Pancreas (tissue), 10 donors: ENCODE measurements at regions not wholly inside any gene's neighbourhood (a gene's known extent, or its start where the extent isn't known, plus 50 kb on each side); places are given as distances from the start of the nearest gene placed in this dataset.
A peak's percentile ranks its signal among the peaks of the same experiment; 100 is the strongest.

Source experiments
- ATAC-seq, 4 donors: fragments of 200-7000 bp; cut with Tn5 transposase; one replicate each; pipeline versions ENCODE4 v1.8.0 to v1.9.1; 2020; ENCODE audit warnings: mild to moderate bottlenecking in 4 of 4, moderate library complexity in 4 of 4
- DNase-seq, 6 donors: peaks; one replicate each; pipeline ENCODE4 v3.0.0-alpha.2; 2020
- FAIRE-seq: peaks from 2 replicates; lab custom pipeline; 2012; peaks lifted over from hg19 to GRCh38; lab: Jason Lieb, UNC
- H3K27ac ChIP-seq, 4 donors: fragments of 200-600 bp; sonication (generic); 1 replicate in 3 of 4; 2 replicates in 1 of 4; pipeline versions ENCODE4 v1.5.0 to v1.8.0; 2020
- H3K27me3 ChIP-seq, 4 donors: fragments of 200-600 bp; one replicate each; pipeline ENCODE4 v1.8.0; 2021
- H3K36me3 ChIP-seq, 3 donors: fragments of 200-600 bp; sonication (generic) in 1 of 3; one replicate each; pipeline versions ENCODE4 v1.5.0 to v1.8.0; 2020 to 2021
- H3K4me1 ChIP-seq, 3 donors: fragments of 200-600 bp; one replicate each; pipeline ENCODE4 v1.8.0; 2021
- H3K4me3 ChIP-seq, 4 donors: fragments of 200-600 bp; sonication (generic) in 2 of 4; one replicate each; pipeline versions ENCODE4 v1.5.0 to v1.8.0; 2020 to 2021
- H3K9me3 ChIP-seq, 4 donors: fragments of 200-600 bp; one replicate each; pipeline ENCODE4 v1.8.0; 2021
- WGBS, 2 donors: extraction: QIAGEN DNeasy Blood & Tissue Kit; methylation state at CpG; one replicate each; pipeline ENCODE4 v1.1.7; 2013; 5-methylcytosine and 5-hydroxymethylcytosine counted together
- intact Hi-C, 3 donors: fragments of 100-400 bp; cut with DNase I; formaldehyde crosslinking; loops; one replicate each; pipeline versions ENCODE4 v1.11.1 to v1.14.2; 2022
- TF ChIP-seq, protein P1 (sequence below), 4 donors: fragments of 200-600 bp; sonication (generic) in 3 of 4; IDR thresholded peaks; one replicate each; pipeline versions ENCODE4 v1.5.0 to v1.8.0; 2021; ENCODE audit warnings: antibody characterized with exemption in 4 of 4
- donor health status: healthy with polysubstance abuse.
- donor health status: DM: no; HTN: no; CAD: no; lungs with moderate emphysema.
- donor health status: DM: no; HTN: no; CAD: no.
- donor health status: control.
- donor health status: control.
- donor health status: Bipolar disorder and iron deficiency.
- donor health status: DM: yes; HTN: yes; CAD: no.
- donor health status: DM: no; HTN: no; CAD: no.
- donor health status: DM: no; HTN: no; CAD: no.
- donor health status: DM: yes; HTN: yes; CAD: no.

DNA sequence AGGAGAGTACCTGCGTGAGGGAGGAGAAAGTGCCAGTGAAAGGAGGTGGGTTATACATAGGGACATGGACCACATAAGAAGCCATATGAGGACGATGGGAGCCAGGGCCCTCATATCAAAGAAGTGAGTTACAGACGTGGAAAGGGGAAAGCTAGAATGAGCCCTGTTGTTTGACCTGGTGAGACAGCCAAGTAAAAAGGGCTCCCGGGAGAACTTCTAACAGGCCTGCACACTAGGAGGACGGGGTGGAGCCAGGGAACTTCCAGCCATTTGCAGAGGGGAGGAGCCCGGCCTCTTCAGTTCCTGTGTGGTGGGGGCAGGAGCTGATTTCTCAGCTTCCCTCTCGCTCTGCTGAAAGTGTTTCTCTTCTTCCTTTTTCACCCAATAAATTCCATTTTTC is 84.1 kb upstream of the SLC66A3 start:
- no peaks in the 10 kb centered on the region for H3K9me3 ChIP-seq
- H3K36me3 ChIP-seq: no peaks in the 10 kb centered on the region
- H3K27me3 ChIP-seq: no peaks in the 10 kb centered on the region
- no peak overlapping the region for H3K4me3 ChIP-seq
- H3K4me1 ChIP-seq: no peaks in the 10 kb centered on the region
- ATAC-seq: peak in 3 of 4 donors; percentile 38 to 61 (median 38)
- DNase-seq: no peak
- FAIRE-seq: no peak
- H3K27ac ChIP-seq: no peak overlapping the region
- 60 to 64% methylated on average over 7 of the region's 7 CpGs for WGBS, 2 donors
- intact Hi-C loops: no loop called here
- TF ChIP-seq, protein P1, sequence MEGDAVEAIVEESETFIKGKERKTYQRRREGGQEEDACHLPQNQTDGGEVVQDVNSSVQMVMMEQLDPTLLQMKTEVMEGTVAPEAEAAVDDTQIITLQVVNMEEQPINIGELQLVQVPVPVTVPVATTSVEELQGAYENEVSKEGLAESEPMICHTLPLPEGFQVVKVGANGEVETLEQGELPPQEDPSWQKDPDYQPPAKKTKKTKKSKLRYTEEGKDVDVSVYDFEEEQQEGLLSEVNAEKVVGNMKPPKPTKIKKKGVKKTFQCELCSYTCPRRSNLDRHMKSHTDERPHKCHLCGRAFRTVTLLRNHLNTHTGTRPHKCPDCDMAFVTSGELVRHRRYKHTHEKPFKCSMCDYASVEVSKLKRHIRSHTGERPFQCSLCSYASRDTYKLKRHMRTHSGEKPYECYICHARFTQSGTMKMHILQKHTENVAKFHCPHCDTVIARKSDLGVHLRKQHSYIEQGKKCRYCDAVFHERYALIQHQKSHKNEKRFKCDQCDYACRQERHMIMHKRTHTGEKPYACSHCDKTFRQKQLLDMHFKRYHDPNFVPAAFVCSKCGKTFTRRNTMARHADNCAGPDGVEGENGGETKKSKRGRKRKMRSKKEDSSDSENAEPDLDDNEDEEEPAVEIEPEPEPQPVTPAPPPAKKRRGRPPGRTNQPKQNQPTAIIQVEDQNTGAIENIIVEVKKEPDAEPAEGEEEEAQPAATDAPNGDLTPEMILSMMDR (IDR thresholded peaks at IDR 0.05): no peak

DNA sequence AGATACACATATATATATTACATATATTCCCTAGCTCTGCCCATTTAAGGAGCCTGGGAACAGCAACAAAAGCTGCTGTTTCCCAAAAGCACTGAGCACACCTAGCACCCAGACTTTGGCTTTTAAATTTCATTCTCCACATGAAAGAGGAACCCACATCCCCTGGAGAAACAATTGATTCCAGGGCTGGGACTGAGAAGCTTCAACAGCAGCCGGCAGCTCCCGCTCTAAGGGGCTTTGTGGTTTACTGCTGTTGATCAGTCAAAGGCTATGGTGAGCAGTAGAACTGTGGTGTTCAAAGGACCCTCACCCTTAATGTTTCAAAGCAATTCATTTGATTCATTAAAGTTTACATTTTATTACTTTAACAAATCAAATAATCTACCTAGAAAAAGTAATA is 83.3 kb upstream of the SLC66A3 start:
- Histone ChIP-seq H3K27ac (no peak overlapping the region), H3K4me1 (no peaks in the 10 kb centered on the region), H3K4me3 (no peak overlapping the region), H3K27me3 (no peaks in the 10 kb centered on the region), H3K36me3 (no peaks in the 10 kb centered on the region), H3K9me3 (no peaks in the 10 kb centered on the region)
- ATAC-seq: no peak
- no peak for FAIRE-seq
- intact Hi-C loops: no loop called here
- TF ChIP-seq, protein P1 (IDR thresholded peaks at IDR 0.05): no peak
- DNase-seq: no peak
- WGBS, 2 donors: 93 to 95% methylated on average over 2 of the region's 2 CpGs

DNA sequence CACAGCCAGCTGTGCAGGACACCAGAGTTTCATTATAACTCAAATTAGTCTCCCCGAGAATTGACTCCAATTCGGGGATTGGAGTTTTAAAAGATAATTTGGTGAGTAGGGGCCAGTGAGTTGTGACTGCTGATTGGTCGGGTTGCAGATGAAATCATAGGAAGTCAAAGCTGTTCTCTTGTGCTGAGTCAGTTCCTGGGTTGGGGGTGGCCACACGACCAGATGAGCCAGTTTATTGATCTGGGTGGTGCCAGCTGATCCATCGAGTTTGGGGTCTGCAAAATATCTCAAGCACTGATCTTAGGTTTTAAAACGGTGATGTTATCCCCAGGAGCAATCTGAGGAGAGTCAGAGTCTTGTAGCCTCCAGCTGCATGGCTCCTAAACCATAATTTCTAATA is 82.7 kb upstream of the SLC66A3 start:
- no peak for FAIRE-seq
- H3K27me3 ChIP-seq: no peaks in the 10 kb centered on the region
- H3K4me3 ChIP-seq: no peak overlapping the region
- H3K9me3 ChIP-seq: no peaks in the 10 kb centered on the region
- ATAC-seq: no peak
- intact Hi-C loops: no loop called here
- H3K4me1 ChIP-seq: no peaks in the 10 kb centered on the region
- H3K27ac ChIP-seq: no peak overlapping the region
- TF ChIP-seq, protein P1 (IDR thresholded peaks at IDR 0.05): no peak
- 49 to 62% methylated on average over 6 of the region's 6 CpGs for WGBS, 2 donors
- no peak for DNase-seq
- H3K36me3 ChIP-seq: no peaks in the 10 kb centered on the region

DNA sequence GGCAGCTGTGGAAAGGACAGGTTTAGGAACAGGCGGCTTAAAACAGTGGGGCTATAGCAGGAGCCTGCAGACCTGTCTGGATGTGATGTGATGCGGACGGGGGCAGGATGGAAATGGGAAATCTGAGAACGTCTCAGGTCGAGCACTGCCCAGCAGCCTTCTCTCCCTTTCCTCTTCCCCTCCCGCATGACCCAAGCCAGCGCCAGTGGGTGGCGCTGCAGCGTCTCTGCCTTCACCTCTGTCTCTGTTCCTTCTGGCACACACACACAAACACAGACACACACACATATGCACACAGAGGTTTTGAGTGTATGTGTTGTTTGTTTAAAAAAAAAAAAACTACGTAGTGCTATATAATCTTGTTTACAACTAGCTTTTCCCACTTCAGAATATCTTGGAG is 82.0 kb upstream of the SLC66A3 start:
- intact Hi-C loops: no loop called here
- no peaks in the 10 kb centered on the region for H3K27me3 ChIP-seq
- 14 to 18% methylated on average over 10 of the region's 10 CpGs for WGBS, 2 donors
- no peaks in the 10 kb centered on the region for H3K9me3 ChIP-seq
- peak in 5 of 6 donors; percentile 27 to 71 (median 39) for DNase-seq
- no peaks in the 10 kb centered on the region for H3K36me3 ChIP-seq
- H3K27ac ChIP-seq: no peak overlapping the region
- TF ChIP-seq, protein P1 (IDR thresholded peaks at IDR 0.05): peak in 1 of 4 donors; percentile 19
- peak in 3 of 4 donors; percentile 63 to 94 (median 75) for ATAC-seq
- H3K4me3 ChIP-seq: no peak overlapping the region
- no peak for FAIRE-seq
- no peaks in the 10 kb centered on the region for H3K4me1 ChIP-seq

DNA sequence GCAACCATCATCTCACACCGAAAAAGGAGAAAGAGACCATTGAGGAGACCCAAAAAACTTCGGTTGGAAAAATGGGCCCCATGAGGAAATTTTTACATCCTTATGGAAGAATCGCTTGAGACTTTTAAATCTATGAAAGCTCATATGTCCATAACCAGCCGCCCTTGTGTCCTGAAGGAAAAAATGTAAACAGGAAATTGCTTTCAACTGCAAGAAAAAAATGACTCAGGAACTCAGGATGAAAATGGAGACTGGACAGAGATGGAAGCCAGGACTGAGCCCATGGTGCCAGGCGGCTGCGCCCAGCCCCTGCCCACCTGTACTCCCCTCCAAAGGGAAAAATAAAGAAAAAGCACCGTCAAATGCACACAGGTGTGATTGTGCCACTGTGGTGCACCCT is 81.5 kb upstream of the SLC66A3 start:
- 71% methylated on average over 7 of the region's 7 CpGs for WGBS, 2 donors
- H3K27me3 ChIP-seq: no peaks in the 10 kb centered on the region
- FAIRE-seq (no peak), ATAC-seq (no peak), DNase-seq (no peak)
- no peaks in the 10 kb centered on the region for H3K36me3 ChIP-seq
- no peak overlapping the region for H3K4me3 ChIP-seq
- intact Hi-C loops: no loop called here
- H3K27ac ChIP-seq: no peak overlapping the region
- H3K4me1 ChIP-seq: no peaks in the 10 kb centered on the region
- H3K9me3 ChIP-seq: no peaks in the 10 kb centered on the region
- TF ChIP-seq, protein P1 (IDR thresholded peaks at IDR 0.05): no peak
